ENCODE measurements at regions not wholly inside any gene's neighbourhood (a gene's known extent, or its start where the extent isn't known, plus 50 kb on each side); places are given as distances from the start of the nearest gene placed in this dataset.
"Not testable (repeated sequence)": the region's sequence is repeated elsewhere in the genome, so short reads cannot be mapped to it uniquely, and the experiment has no call there.

DNA sequence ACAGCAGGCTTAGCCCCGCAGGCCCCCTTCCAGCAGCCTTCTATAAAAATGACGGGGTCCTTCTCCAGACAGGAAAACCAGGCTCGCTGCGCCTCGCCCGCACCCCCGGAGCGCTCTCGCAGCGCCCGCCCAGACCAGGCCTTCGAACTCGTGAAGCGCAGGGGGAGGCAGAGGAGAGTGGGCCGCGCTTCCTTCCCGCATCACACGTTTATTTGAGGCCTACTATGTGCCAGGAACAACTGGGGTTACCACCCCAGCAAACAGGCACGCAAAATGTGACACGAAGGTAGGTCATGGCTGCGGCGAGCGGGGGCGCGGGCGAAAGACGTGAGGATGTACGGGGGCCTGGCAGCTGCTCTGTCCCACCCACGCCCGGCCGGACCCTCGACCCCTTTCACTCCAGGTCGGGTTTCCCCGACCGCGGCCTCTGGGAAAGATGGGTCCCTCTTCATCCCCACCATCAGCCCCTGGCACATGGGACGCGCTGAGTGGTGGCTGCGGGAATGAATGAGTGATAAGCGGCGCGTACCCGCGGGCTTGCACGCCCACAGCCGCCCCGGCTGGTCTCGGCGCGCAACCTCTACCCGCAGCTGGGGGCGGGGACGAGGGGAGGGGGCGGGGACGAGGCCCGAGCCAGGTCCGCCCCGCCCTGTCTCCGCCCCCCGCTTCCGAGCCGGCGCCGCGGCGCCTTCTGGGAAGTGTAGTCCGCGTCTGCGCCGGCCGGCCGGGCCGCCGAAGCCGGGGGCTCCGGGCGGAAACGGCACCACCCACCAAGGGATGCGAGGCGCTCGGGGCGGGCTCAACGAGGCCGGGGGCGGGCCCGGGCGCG, 59.1 kb downstream of the ZNF467 start:
- peak; percentile 95 for DNase-seq

GRCh38 chr7:149713731-149714068, 59.7 kb downstream of the ZNF467 start:
- no peak for DNase-seq

DNA sequence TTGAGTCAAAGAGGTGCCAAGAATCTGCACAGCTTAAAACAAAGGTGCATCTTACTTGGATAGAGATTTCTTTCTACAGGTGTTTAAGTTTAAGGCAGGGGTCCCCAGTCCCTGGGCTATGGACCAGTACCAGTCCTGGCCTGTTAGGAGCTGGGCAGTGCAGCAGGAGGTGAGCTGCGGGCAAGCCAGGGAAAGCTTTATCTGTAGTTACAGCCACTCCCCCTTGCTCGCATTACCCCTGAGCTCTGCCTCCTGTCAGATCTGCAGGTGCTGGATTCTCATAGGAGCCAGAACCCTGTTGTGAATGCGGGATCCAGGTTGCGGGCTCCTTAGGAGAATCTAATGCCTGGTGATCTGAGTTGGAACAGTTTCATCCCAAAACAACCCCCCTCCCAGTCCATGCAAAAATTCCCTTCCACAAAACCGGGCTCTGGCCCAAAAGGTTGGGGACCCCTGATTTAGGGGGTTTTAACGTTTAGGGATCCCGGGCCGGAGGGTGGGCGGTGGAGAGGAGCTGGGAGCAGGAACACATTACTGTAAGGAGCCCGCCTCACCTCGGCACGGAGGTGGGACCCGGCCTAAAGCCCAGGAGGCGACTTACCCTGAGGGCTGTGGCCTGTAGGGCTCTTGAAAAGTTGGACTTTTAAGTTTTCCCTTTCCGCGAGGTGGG, 60.2 kb downstream of the ZNF467 start:
- DNase-seq = no peak

GRCh38 chr7:149708026-149708425, 65.4 kb downstream of the ZNF467 start:
- DNase-seq = no peak

- DNase-seq = no peak
These were observed 65.9 kb downstream of the ZNF467 start for GRCh38 chr7:149707448-149707886.

- DNase-seq = no peak
These were observed 67.0 kb downstream of the ZNF467 start for GRCh38 chr7:149706398-149706797.

GRCh38 chr7:149704507-149704906, 68.9 kb downstream of the ZNF467 start:
- no peak for DNase-seq

DNA sequence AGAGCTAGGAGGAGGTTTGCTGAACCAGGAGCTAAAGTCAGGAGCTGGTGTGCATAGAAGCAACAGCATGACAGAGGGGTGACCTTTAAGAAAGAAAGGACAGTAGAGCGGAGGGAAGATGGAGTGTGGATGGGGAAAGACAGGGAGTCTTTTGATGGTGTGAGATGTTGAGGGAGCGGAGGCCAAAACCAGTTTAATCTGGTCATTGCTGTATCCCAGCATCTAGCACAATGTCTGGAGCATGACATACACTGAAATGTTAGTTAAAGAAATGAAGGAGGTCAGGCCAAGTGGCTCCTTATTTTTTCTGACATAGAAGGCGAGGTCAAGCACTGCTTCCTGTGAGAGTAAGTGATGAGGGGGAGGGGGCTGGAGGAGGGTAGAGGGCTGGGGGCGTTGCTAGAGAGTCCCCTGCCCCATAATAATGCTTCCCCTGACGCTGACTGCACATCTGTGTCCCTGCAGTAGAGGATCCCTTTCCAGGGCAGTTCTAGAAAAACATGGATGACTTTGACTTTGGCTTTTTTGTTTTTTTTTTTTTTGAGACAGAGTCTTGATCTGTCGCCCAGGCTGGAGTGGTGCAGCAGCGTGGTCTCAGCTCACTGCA, 70.2 kb downstream of the ZNF467 start:
- DNase-seq = no peak

- no peak for DNase-seq
These were observed 71.7 kb downstream of the ZNF467 start for GRCh38 chr7:149701495-149702240.

- not testable (repeated sequence) for DNase-seq
These were observed 75.6 kb downstream of the ZNF467 start for GRCh38 chr7:149697767-149698166.

- no peak for DNase-seq
These were observed 77.1 kb downstream of the ZNF467 start for GRCh38 chr7:149696280-149696679.

GRCh38 chr7:149692557-149692982, 80.8 kb downstream of the ZNF467 start:
- DNase-seq = no peak

DNA sequence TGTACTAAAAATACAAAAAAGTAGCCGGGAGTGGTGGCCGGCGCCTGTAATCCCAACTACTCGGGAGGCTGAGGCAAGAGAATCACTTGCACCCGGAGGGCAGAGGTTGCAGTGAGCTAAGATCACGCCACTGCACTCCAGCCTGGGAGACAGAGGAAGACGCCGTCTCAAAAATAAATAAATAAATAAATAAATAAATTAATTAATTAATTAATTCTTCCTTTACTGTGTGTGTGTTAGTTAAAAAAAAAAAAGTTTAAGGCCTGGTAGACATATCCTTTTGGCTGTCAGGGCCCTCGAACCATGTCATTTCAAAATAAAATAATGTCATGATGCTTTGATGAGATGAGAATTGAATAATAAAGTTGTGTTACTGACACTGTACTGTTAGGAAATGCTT, 81.3 kb downstream of the ZNF467 start:
- no peak for DNase-seq

DNA sequence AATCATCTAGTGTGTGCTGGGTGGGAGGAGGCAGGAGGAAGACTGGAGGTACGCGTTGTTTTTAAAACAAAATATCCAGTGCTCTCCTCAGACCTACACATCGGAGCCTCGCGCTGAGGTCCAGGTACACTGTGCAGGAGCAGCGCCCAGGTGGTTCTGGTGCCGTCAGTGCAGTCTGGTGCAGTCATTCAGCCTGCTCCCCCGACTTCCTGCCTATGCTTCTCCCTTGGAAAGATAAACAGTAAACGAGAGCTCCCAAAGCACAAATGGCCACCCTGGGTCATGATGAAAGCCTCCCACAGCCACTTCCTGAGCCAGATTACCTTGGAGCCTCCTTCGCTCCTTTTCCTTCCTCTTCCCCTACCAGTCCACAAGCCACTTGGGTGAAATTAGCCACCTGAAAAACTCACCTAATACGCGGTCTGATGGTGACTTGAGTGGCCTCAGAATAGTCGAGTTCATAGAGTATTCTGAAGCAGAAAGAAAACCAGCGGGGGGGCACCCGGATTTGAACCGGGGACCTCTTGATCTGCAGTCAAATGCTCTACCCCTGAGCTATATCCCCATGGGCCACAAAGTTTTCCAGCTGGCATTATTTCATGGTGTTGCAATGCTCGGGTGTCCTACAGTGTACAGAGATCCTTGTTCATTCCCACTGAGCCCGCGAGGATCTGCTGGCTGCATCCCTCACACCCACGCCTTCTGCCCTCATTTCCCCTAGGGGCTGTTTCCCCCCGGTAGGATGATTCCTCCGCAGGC, 82.5 kb downstream of the ZNF467 start:
- no peak for DNase-seq

GRCh38 chr7:149689291-149689721, 84.1 kb downstream of the ZNF467 start:
- no peak for DNase-seq

DNA sequence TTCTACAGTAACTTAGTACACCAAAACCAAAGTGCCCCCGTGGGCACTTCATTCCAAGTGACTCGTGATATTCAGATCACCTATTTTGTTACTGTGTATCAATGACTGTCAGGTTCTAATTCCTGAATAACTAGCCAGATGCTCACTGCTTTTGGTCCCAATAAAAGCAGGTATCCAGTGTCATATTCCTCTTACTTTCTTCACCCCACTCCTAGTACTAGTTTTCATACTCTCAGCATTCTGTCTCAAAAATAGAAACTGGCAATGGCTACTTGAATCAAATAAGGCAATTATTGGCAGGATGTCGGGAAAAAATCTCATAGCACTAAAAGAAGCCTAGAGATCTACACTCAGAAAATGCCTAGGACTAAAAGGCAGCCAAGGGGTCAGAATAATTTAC, 84.6 kb downstream of the ZNF467 start:
- DNase-seq = no peak

DNA sequence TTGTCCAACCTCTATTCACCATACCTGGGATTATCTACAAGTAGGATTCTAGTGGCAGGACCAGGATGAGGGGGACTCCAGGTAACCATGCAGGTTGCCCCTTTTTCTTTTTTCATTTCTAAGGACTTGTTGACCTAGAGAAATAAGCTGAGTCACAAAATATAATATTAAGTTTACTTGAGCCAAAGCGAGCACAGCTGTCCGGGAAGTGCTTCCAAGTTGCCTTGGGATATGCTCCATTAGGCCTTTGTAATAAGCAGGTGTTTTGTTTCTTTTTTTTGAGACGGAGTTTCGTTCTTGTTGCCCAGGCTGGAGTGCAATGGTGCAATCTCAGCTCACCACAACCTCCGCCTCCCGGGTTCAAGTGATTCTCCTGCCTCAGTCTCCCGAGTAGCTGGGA, 85.6 kb downstream of the ZNF467 start:
- DNase-seq = not testable (repeated sequence)

GRCh38 chr7:149686449-149686848, 86.9 kb downstream of the ZNF467 start:
- DNase-seq = no peak

- no peak for DNase-seq
These were observed 87.4 kb downstream of the ZNF467 start for GRCh38 chr7:149686011-149686410.

DNA sequence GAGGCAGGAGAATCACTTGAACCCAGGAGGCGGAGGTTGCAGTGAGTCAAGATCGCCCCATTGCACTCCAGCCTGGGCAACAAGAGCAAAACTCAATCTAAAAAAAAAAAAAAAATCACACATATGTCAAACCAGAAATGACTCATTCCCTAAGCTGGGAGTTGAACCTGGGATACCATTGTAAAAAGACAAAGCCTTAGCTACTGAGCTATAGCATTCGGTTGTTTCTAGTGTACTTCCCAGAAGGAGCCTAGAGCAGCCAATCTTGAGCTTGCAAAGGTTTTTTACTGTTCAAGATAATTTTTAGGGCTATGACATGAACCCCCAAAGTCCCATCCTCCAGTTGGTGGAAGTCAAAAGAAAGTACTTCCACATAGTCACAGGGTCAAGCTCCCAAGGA, 87.9 kb downstream of the ZNF467 start:
- no peak for DNase-seq

DNA sequence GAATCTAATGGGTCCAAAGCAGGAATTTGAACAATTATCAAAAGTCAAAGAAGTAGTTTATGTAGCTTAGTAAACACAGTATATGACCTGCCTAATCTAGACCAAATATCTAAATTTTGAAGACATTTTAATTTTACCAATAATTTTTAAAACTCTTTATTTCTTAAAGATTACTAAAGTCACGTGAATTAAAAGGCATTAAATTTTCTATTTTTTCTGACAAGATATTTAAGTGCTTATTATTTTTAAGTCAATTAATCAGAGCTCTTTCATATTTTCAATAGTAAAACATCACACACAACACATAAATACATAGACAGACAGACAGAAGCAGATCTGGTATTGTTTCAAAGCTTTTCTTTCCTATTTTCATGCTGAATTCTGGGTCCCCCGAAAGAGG, 89.5 kb downstream of the ZNF467 start:
- no peak for DNase-seq

DNA sequence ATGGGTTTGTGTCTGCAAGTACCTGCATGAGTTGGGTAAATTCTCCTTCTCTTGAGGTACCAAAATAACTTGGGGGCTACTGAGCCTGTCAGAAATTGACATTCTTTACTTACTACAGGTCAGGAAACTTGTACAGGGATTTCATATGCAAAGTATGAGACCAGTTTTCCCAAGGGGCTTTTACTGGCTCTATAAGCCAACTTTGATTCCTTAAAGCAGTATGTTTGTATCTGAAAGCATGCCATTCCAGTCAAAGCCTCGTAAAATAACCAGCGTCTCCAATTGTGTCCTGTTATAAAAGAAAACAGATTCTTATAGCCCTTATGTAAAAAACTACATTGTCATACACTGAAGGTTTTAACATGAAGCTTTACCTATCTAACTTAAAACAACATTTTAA, 90.2 kb downstream of the ZNF467 start:
- no peak for DNase-seq

- DNase-seq = no peak
These were observed 91.3 kb downstream of the ZNF467 start for GRCh38 chr7:149682038-149682437.

Measured in activated T-cell treated with anti-CD3 and anti-CD28 coated beads, Interleukin-2, amount 50 U/mL, for 1 hour (primary cell).